ENCODE measurements at regions not wholly inside any gene's neighbourhood (a gene's known extent, or its start where the extent isn't known, plus 50 kb on each side); places are given as distances from the start of the nearest gene placed in this dataset.

- CTCF ChIA-PET: no interaction called here
These were observed 220.5 kb upstream of the SSTR4 start for GRCh38 chr20:22814471-22815205.

GRCh38 chr20:22815206-22815551, 219.9 kb upstream of the SSTR4 start:
- ChIA-PET CTCF (no interaction called here), POLR2A (no interaction called here)
- DNase-seq (ENCODE audit: low read depth, low spot score): no peak
- no peak for TF ChIP-seq CTCF (IDR thresholded peaks at IDR 0.05; ENCODE audit: insufficient read depth, low read length, missing control alignments)
- H3K4me3 ChIP-seq (ENCODE audit: low read depth, low read length): no peak overlapping the region

More at GRCh38 chr20:22814471-22815205, 220.5 kb upstream of the SSTR4 start:
- POLR2A ChIA-PET: no interaction called here
- no peak for TF ChIP-seq CTCF (IDR thresholded peaks at IDR 0.05; ENCODE audit: insufficient read depth, low read length, missing control alignments)
- no peak for DNase-seq (ENCODE audit: low read depth, low spot score)
- no peak overlapping the region for H3K4me3 ChIP-seq (ENCODE audit: low read depth, low read length)

GRCh38 chr20:22815603-22816315, 219.4 kb upstream of the SSTR4 start:
- peak; percentile 10 for TF ChIP-seq CTCF (IDR thresholded peaks at IDR 0.05; ENCODE audit: insufficient read depth, low read length, missing control alignments)
- ChIA-PET POLR2A (no interaction called here), CTCF (no interaction called here)
- no peak for DNase-seq (ENCODE audit: low read depth, low spot score)
- H3K4me3 ChIP-seq (ENCODE audit: low read depth, low read length): no peak overlapping the region

GRCh38 chr20:22818636-22819035, 216.5 kb upstream of the SSTR4 start:
- no peak for TF ChIP-seq CTCF (IDR thresholded peaks at IDR 0.05; ENCODE audit: insufficient read depth, low read length, missing control alignments)
- H3K4me3 ChIP-seq (ENCODE audit: low read depth, low read length): no peak overlapping the region
- CTCF ChIA-PET: no interaction called here
- DNase-seq (ENCODE audit: low read depth, low spot score): no peak
- POLR2A ChIA-PET: no interaction called here

- no peak for TF ChIP-seq CTCF (IDR thresholded peaks at IDR 0.05; ENCODE audit: insufficient read depth, low read length, missing control alignments)
These were observed 216.0 kb upstream of the SSTR4 start for GRCh38 chr20:22819112-22819511.

GRCh38 chr20:22819784-22820183, 215.3 kb upstream of the SSTR4 start:
- CTCF ChIA-PET: interaction anchor here (0.7 kb wide), 1 partner anchor 243 kb away, joined by 3 read pairs; no protein-coding TSS in a partner anchor
- no peak for TF ChIP-seq CTCF (IDR thresholded peaks at IDR 0.05; ENCODE audit: insufficient read depth, low read length, missing control alignments)

More at GRCh38 chr20:22819112-22819511, 216.0 kb upstream of the SSTR4 start:
- DNase-seq (ENCODE audit: low read depth, low spot score): no peak
- no peak overlapping the region for H3K4me3 ChIP-seq (ENCODE audit: low read depth, low read length)
- ChIA-PET POLR2A (no interaction called here), CTCF (no interaction called here)

More at GRCh38 chr20:22819784-22820183, 215.3 kb upstream of the SSTR4 start:
- POLR2A ChIA-PET: no interaction called here
- DNase-seq (ENCODE audit: low read depth, low spot score): no peak
- H3K4me3 ChIP-seq (ENCODE audit: low read depth, low read length): no peak overlapping the region

Measured in AG04449 (cell line).